ENCODE measurements at regions not wholly inside any gene's neighbourhood (a gene's known extent, or its start where the extent isn't known, plus 50 kb on each side); places are given as distances from the start of the nearest gene placed in this dataset.

DNA sequence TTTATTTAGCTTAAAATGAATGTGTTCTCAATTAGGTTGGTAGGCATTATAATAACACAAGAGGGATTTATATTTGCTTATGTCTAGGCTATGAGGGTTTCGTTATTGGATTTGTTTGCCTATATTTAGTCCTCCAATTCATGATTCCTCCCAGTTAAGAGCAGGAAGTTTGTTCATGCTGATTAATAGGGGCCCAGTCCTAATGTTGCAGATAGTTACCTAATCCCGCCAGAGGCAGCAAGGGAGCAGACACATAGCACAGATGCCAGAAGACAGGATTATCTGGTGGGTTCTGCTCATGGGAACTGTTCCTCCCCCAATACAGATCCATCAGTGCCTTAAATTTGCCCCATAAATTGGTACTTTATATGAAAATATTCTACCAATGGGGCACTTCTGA is 100.8 kb upstream of the TLE4 start:
- Histone ChIP-seq H3K27me3 (no peaks in the 10 kb centered on the region), H3K9me3 (no peaks in the 10 kb centered on the region), H3K36me3 (no peaks in the 10 kb centered on the region), H3K4me3 (no peak overlapping the region), H3K4me1 (no peaks in the 10 kb centered on the region), H3K27ac (no peak overlapping the region)
- no peak for DNase-seq
- in situ Hi-C loops (cut with MboI; ENCODE audit: low sequenced_read_pairs in 4 of 4) (no loop called here), intact Hi-C loops (cut with DNase I; ENCODE audit: low total_unique reads) (no loop called here)
- ATAC-seq = no peak
- no peak for TF ChIP-seq POLR2A (IDR thresholded peaks at IDR 0.05)
- TF ChIP-seq, protein P1, sequence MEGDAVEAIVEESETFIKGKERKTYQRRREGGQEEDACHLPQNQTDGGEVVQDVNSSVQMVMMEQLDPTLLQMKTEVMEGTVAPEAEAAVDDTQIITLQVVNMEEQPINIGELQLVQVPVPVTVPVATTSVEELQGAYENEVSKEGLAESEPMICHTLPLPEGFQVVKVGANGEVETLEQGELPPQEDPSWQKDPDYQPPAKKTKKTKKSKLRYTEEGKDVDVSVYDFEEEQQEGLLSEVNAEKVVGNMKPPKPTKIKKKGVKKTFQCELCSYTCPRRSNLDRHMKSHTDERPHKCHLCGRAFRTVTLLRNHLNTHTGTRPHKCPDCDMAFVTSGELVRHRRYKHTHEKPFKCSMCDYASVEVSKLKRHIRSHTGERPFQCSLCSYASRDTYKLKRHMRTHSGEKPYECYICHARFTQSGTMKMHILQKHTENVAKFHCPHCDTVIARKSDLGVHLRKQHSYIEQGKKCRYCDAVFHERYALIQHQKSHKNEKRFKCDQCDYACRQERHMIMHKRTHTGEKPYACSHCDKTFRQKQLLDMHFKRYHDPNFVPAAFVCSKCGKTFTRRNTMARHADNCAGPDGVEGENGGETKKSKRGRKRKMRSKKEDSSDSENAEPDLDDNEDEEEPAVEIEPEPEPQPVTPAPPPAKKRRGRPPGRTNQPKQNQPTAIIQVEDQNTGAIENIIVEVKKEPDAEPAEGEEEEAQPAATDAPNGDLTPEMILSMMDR (IDR thresholded peaks at IDR 0.05 in 4 of 5, conservative IDR thresholded peaks at IDR 0.05 in 1 of 5) = no peak

DNA sequence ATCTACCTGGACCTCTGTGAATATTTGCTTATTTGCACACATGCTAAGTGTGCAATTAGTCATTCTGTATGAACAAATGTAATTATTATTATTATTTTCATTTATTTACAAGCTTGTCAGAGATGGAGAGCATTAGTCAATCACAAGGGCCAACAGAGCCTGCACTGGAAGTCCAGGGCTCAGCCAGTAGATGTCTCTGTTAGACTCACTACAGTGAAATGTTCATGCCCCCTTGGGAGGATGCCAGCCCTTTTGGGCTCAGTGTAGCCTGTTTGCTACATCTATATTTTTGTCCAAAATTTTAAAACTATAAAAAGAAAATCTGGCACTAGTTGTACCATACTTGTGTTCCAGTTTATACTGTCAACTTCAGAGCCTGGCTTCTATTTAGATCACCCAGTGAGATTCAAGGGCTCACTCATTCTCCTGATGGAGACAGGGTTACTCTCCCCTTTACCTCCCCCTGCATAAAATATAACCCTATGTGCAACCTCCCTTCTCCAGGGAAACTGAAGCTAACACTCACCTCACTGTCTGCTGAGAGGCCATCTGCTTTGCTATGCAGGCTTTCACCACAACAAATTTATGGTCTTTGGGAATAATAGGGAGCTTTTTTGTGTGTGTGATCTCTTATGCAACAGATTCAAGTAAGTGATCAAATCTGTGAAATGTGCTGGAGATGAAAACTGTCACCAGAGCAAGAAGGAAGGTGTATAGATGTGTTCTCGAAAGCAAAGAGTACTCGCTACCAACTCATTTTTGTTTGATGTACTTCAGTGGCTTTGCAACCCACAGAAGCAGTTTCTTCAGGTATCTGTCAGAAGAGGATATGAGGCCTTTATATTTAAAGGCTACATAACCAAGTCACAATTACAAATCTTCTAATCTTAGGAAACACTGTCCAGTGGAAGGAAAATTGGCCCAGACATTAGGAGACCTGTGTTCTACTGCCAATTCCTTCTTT is 99.9 kb upstream of the TLE4 start:
- no peaks in the 10 kb centered on the region for H3K36me3 ChIP-seq
- TF ChIP-seq POLR2A (IDR thresholded peaks at IDR 0.05) = no peak
- TF ChIP-seq, protein P1 (IDR thresholded peaks at IDR 0.05 in 4 of 5, conservative IDR thresholded peaks at IDR 0.05 in 1 of 5) = peak in 1 of 5 experiments; percentile 36
- H3K9me3 ChIP-seq = no peaks in the 10 kb centered on the region
- ATAC-seq = peak in 1 of 2 donors; percentile 47
- H3K27ac ChIP-seq = no peak overlapping the region
- in situ Hi-C loops (cut with MboI; ENCODE audit: low sequenced_read_pairs in 4 of 4) (no loop called here), intact Hi-C loops (cut with DNase I; ENCODE audit: low total_unique reads) (no loop called here)
- peak; percentile 15 to 18 for DNase-seq
- no peaks in the 10 kb centered on the region for H3K27me3 ChIP-seq
- H3K4me3 ChIP-seq = no peak overlapping the region
- H3K4me1 ChIP-seq = no peaks in the 10 kb centered on the region

DNA sequence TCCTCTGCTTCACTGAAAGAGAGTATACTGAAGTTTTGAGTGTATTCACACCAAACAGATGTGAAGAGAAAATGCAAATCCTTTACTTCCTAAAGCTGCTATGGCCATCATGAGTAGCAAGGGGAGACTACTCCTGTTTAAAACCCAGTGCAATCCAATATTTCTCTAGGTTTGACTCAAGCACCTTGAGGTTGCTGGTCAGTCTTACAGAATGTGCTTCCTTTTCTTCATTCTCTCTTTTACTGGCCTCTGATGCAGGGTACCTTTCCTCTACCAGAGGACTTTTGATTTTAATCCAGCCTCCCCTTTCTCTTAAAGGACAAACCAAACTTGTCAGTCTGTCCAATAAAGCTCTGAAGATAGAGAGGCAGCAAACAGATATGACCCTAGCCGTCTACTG is 98.1 kb upstream of the TLE4 start:
- TF ChIP-seq POLR2A (IDR thresholded peaks at IDR 0.05) = no peak
- TF ChIP-seq, protein P1 (IDR thresholded peaks at IDR 0.05 in 4 of 5, conservative IDR thresholded peaks at IDR 0.05 in 1 of 5) = no peak
- intact Hi-C loops (cut with DNase I; ENCODE audit: low total_unique reads) = no loop called here

DNA sequence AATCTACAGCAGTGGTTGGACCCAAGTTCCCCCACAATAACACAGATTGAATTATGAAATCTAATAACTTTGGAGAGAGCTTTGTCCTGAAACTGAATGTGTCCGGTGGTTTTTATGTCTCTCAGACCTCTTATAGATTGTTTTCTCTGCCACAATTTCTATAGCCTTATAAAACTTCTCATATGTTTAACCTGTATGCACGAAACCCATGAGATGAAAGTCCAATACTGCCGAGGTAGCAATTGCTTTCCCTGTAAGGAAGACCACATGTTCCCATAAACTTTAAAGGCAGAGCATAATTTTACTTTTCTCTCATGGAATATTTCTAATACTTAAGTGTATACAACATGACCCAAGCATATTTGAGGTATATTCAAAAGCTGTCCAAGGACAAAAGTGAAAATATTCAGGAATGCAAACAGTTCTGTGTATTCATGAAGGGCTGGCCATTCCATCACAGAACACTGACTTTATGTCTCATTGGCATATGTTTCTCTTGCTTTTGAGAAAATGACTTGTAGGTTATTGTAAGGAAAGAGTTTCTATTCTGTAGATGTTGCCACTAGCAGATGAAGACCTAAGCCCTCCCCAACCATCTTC is 94.4 kb upstream of the TLE4 start:
- TF ChIP-seq, protein P1 (IDR thresholded peaks at IDR 0.05 in 4 of 5, conservative IDR thresholded peaks at IDR 0.05 in 1 of 5) = no peak
- TF ChIP-seq POLR2A (IDR thresholded peaks at IDR 0.05) = no peak
- no peaks in the 10 kb centered on the region for H3K36me3 ChIP-seq
- in situ Hi-C loops (cut with MboI; ENCODE audit: low sequenced_read_pairs in 4 of 4) (no loop called here), intact Hi-C loops (cut with DNase I; ENCODE audit: low total_unique reads) (no loop called here)
- DNase-seq (no peak), ATAC-seq (no peak)
- no peak overlapping the region for H3K27ac ChIP-seq
- no peaks in the 10 kb centered on the region for H3K9me3 ChIP-seq
- no peaks in the 10 kb centered on the region for H3K27me3 ChIP-seq
- H3K4me3 ChIP-seq = no peak overlapping the region
- no peaks in the 10 kb centered on the region for H3K4me1 ChIP-seq

More for the DNA sequence above, 98.1 kb upstream of the TLE4 start:
- no peak for ATAC-seq
- Histone ChIP-seq H3K27me3 (no peaks in the 10 kb centered on the region), H3K27ac (no peak overlapping the region), H3K4me1 (no peaks in the 10 kb centered on the region), H3K36me3 (no peaks in the 10 kb centered on the region), H3K4me3 (no peak overlapping the region), H3K9me3 (no peaks in the 10 kb centered on the region)
- in situ Hi-C loops (cut with MboI; ENCODE audit: low sequenced_read_pairs in 4 of 4) = no loop called here
- no peak for DNase-seq

Measured in gastrocnemius medialis (tissue), 4 donors.